Breast epithelium (tissue), 3 donors: ENCODE measurements at regions not wholly inside any gene's neighbourhood (a gene's known extent, or its start where the extent isn't known, plus 50 kb on each side); places are given as distances from the start of the nearest gene placed in this dataset.

Experiments used
- POLR2A ChIP-seq: fragments of 450-650 bp; IDR thresholded peaks from one replicate; pipeline ENCODE4 v1.6.1; 2016; ENCODE audit warnings: antibody characterized with exemption, mild to moderate bottlenecking, moderate library complexity
- POLR2AphosphoS5 ChIP-seq, 3 donors: sonication (generic); formaldehyde crosslinking; IDR thresholded peaks; one replicate each; pipeline ENCODE4 v1.6.1; 2017; ENCODE audit warnings: antibody characterized with exemption in 3 of 3
- TF ChIP-seq, protein P1 (sequence below), 3 donors: fragments of 450-650 bp; IDR thresholded peaks; one replicate each; pipeline ENCODE4 v1.5.1; 2016 to 2017; ENCODE audit warnings: antibody characterized with exemption in 3 of 3, mild to moderate bottlenecking in 3 of 3, moderate library complexity in 3 of 3

DNA sequence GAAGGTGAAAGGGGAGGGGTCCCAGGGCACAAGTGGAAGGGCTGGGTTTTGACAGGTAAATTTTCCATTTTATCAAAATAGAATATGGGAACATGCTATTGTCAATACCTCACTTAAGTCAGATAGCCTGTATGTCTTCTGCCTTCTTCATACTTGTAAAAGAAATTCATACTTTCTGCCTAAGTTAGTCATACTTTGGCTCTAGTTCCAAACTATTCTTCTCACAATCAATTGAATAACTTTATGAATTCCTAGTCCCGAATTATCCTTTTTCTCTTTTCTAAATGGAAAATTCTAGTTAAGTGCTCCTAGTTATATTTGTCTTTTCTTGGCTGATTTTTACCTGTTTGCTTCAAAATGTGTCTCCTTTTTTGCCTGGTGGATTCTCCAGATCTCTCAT, 271.4 kb downstream of the CSNK1G3 start:
- TF ChIP-seq POLR2AphosphoS5 (IDR thresholded peaks at IDR 0.05), result no peak
- TF ChIP-seq, protein P1, sequence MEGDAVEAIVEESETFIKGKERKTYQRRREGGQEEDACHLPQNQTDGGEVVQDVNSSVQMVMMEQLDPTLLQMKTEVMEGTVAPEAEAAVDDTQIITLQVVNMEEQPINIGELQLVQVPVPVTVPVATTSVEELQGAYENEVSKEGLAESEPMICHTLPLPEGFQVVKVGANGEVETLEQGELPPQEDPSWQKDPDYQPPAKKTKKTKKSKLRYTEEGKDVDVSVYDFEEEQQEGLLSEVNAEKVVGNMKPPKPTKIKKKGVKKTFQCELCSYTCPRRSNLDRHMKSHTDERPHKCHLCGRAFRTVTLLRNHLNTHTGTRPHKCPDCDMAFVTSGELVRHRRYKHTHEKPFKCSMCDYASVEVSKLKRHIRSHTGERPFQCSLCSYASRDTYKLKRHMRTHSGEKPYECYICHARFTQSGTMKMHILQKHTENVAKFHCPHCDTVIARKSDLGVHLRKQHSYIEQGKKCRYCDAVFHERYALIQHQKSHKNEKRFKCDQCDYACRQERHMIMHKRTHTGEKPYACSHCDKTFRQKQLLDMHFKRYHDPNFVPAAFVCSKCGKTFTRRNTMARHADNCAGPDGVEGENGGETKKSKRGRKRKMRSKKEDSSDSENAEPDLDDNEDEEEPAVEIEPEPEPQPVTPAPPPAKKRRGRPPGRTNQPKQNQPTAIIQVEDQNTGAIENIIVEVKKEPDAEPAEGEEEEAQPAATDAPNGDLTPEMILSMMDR (IDR thresholded peaks at IDR 0.05), result no peak
- no peak for TF ChIP-seq POLR2A
